Esophagus (tissue), 2 donors: ENCODE measurements at regions not wholly inside any gene's neighbourhood (a gene's known extent, or its start where the extent isn't known, plus 50 kb on each side); places are given as distances from the start of the nearest gene placed in this dataset.
"Not testable (repeated sequence)": the region's sequence is repeated elsewhere in the genome, so short reads cannot be mapped to it uniquely, and the experiment has no call there.

Experiments
- H3K27ac ChIP-seq, 2 donors: one replicate each; pipeline ENCODE4 v1.5.1; 2013; ENCODE audit warnings: low read depth in 2 of 2, mild to moderate bottlenecking in 2 of 2, inconsistent platforms in 1 of 2, low read length in 1 of 2, moderate library complexity in 1 of 2
- H3K27me3 ChIP-seq, 2 donors: one replicate each; pipeline ENCODE4 v1.6.1; 2013; ENCODE audit warnings: low read length in 2 of 2, control low read depth in 1 of 2, mild to moderate bottlenecking in 1 of 2; ENCODE audit not compliant: insufficient read depth in 2 of 2, control insufficient read depth in 1 of 2
- H3K36me3 ChIP-seq, 2 donors: one replicate each; pipeline ENCODE4 v1.6.1; 2013; ENCODE audit warnings: low read length in 1 of 2; ENCODE audit not compliant: control insufficient read depth in 2 of 2, insufficient read depth in 2 of 2
- H3K4me1 ChIP-seq, 2 donors: one replicate each; pipeline ENCODE4 v1.6.1; 2013; ENCODE audit warnings: low read length in 1 of 2; ENCODE audit not compliant: control insufficient read depth in 2 of 2, insufficient read depth in 2 of 2
- H3K4me3 ChIP-seq, 2 donors: one replicate each; pipeline ENCODE4 v1.5.1; 2013; ENCODE audit warnings: low read length in 2 of 2, mild to moderate bottlenecking in 2 of 2, low read depth in 1 of 2, moderate library complexity in 1 of 2
- H3K9me3 ChIP-seq, 2 donors: one replicate each; pipeline ENCODE4 v1.6.1; 2013; ENCODE audit warnings: mild to moderate bottlenecking in 2 of 2, low read depth in 1 of 2, low read length in 1 of 2, moderate library complexity in 1 of 2; ENCODE audit not compliant: control insufficient read depth in 2 of 2, insufficient read depth in 1 of 2
- WGBS, 2 donors: extraction: QIAGEN DNeasy Blood & Tissue Kit; methylation state at CpG; one replicate each; pipeline ENCODE4 v1.1.7; 2013; 5-methylcytosine and 5-hydroxymethylcytosine counted together
- donor health status: healthy with polysubstance abuse.
- donor health status: Bipolar disorder and iron deficiency.

DNA sequence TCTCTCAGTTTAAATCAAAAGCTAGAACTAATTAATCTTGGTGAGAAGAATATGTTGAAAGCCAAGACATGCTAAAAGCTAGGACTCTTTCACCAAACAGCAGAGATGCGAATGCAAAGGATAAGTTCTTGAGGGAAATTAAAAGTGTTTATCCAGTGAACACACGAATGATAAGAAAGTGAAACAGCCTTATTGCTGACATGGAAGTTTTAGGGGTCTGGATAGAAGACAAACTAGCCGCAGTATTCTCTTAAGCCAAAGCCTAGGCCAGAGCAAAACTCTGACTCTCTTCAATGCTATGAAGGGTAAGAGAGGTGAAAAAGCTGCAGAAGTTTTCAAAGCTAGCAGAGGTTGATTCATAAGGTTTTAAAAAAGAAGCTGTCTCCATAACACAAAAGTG is 103.0 kb downstream of the UFM1 start:
- Histone ChIP-seq H3K27me3 (no peaks in the 10 kb centered on the region), H3K9me3 (no peaks in the 10 kb centered on the region), H3K36me3 (no peaks in the 10 kb centered on the region), H3K4me3 (no peak overlapping the region), H3K27ac (no peak overlapping the region), H3K4me1 (no peaks in the 10 kb centered on the region)
- 80 to 85% methylated on average over 3 of the region's 3 CpGs for WGBS, 2 donors

GRCh38 chr13:38462605-38463004 is 113.0 kb downstream of the UFM1 start:
- H3K9me3 ChIP-seq, result peaks cover 0 to 2% of the 10 kb centered on the region in 2 donors
- no peak overlapping the region for H3K27ac ChIP-seq
- H3K4me1 ChIP-seq, result no peaks in the 10 kb centered on the region
- 90 to 92% methylated on average over 7 of the region's 7 CpGs for WGBS, 2 donors
- no peaks in the 10 kb centered on the region for H3K36me3 ChIP-seq
- H3K4me3 ChIP-seq, result no peak overlapping the region
- no peaks in the 10 kb centered on the region for H3K27me3 ChIP-seq

DNA sequence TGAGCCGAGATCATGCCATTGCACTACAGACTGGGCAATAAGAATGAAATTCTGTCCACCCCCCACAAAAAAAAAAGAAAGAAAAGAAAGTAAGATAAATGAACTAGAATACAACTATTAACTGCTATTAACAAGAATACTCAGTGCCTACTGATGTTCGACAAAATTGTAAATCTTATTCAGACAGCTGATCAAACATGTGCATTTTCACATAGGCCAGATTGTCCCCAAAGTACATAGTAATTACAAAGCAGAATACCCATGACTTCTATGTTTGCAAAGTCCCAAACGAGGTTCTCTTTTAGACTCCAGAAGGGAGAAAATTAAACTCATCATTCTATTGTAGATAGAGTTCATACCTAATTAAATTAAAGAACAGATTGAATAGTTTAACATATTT is 113.4 kb downstream of the UFM1 start:
- Histone ChIP-seq H3K27ac (no peak overlapping the region), H3K4me3 (no peak overlapping the region), H3K36me3 (no peaks in the 10 kb centered on the region), H3K4me1 (no peaks in the 10 kb centered on the region), H3K27me3 (no peaks in the 10 kb centered on the region), H3K9me3 (peaks cover 0 to 2% of the 10 kb centered on the region in 2 donors)
- WGBS, 2 donors, result 55 to 62% methylated on average over 3 of the region's 3 CpGs

GRCh38 chr13:38472411-38472810 is 122.8 kb downstream of the UFM1 start:
- not testable (repeated sequence) for H3K9me3 ChIP-seq, H3K4me3 ChIP-seq, H3K36me3 ChIP-seq, H3K27ac ChIP-seq, H3K4me1 ChIP-seq, H3K27me3 ChIP-seq
- 94 to 95% methylated on average over 25 to 32 of the region's 34 CpGs for WGBS, 2 donors

GRCh38 chr13:38473305-38473704 is 123.7 kb downstream of the UFM1 start:
- Histone ChIP-seq H3K36me3 (no peaks in the 10 kb centered on the region), H3K27me3 (no peaks in the 10 kb centered on the region), H3K4me1 (no peaks in the 10 kb centered on the region), H3K27ac (no peak overlapping the region), H3K9me3 (peaks cover 2 to 3% of the 10 kb centered on the region in 2 donors), H3K4me3 (no peak overlapping the region)
- WGBS, 2 donors, result 91% methylated on average over 5 of the region's 5 CpGs

DNA sequence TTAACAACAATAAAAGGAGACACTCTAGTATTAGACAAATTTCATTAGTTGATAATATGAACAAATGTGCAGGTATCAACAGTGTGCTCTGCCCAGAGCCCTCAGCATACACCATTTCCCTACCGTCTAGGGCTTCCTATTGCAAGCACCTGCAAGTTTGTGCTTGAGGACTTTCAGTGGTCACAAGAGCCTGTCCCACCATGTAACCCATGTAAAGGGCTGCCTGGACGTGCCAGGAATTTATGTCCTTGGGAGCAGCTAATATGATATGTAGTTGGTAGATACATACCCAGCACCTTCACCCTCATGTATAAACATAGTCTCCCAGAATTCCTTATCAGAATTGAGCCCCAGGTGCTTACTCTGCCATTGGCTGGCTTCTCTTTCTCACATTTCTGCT is 128.0 kb downstream of the UFM1 start:
- 48 to 58% methylated on average over 2 of the region's 2 CpGs for WGBS, 2 donors

DNA sequence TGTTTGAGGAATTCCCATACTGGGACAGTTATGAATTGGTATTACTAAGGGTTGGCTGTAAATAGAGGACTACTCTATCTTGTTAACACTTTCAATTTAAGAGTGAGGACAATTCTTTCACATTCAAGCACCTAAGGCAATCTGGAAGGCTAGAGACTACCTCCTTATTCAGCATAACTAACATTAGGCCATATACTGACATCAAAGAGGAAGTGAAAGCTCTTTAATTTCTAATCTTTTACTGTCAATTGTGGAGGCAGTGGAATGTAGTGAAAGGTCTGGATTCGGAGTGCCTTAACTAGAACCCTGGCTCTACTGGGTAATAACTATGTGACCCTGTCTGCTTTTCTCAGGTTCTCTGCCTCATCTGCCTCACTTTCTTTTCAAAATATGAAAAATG is 134.0 kb downstream of the UFM1 start:
- WGBS, 2 donors, result 74 to 88% methylated on average over 1 of the region's 1 CpG
- H3K9me3 ChIP-seq, result no peaks in the 10 kb centered on the region
- no peaks in the 10 kb centered on the region for H3K36me3 ChIP-seq

More for the DNA sequence above, 128.0 kb downstream of the UFM1 start:
- peaks cover 2 to 3% of the 10 kb centered on the region in 2 donors for H3K9me3 ChIP-seq
- no peaks in the 10 kb centered on the region for H3K27me3 ChIP-seq
- H3K4me1 ChIP-seq, result no peaks in the 10 kb centered on the region
- H3K27ac ChIP-seq, result no peak overlapping the region
- no peak overlapping the region for H3K4me3 ChIP-seq
- H3K36me3 ChIP-seq, result no peaks in the 10 kb centered on the region

GRCh38 chr13:38490657-38491056 is 141.0 kb downstream of the UFM1 start:
- no peaks in the 10 kb centered on the region for H3K9me3 ChIP-seq
- no peak overlapping the region for H3K27ac ChIP-seq
- 56% methylated on average over 3 of the region's 3 CpGs for WGBS, 2 donors
- H3K4me1 ChIP-seq, result no peaks in the 10 kb centered on the region
- H3K36me3 ChIP-seq, result no peaks in the 10 kb centered on the region
- no peaks in the 10 kb centered on the region for H3K27me3 ChIP-seq
- H3K4me3 ChIP-seq, result no peak overlapping the region

More for the DNA sequence above, 134.0 kb downstream of the UFM1 start:
- Histone ChIP-seq H3K27me3 (no peaks in the 10 kb centered on the region), H3K27ac (no peak overlapping the region), H3K4me3 (no peak overlapping the region), H3K4me1 (no peaks in the 10 kb centered on the region)

- 53 to 60% methylated on average over 2 of the region's 2 CpGs for WGBS, 2 donors
Measured at GRCh38 chr13:38494445-38494844, 144.8 kb downstream of the UFM1 start.

GRCh38 chr13:38496917-38497316 is 147.3 kb downstream of the UFM1 start:
- H3K27me3 ChIP-seq, result no peaks in the 10 kb centered on the region
- no peaks in the 10 kb centered on the region for H3K4me1 ChIP-seq
- no peaks in the 10 kb centered on the region for H3K36me3 ChIP-seq
- H3K9me3 ChIP-seq, result no peaks in the 10 kb centered on the region
- no peak overlapping the region for H3K27ac ChIP-seq
- no peak overlapping the region for H3K4me3 ChIP-seq
- WGBS, 2 donors, result 46 to 58% methylated on average over 2 of the region's 2 CpGs

More at GRCh38 chr13:38494445-38494844, 144.8 kb downstream of the UFM1 start:
- Histone ChIP-seq H3K27ac (no peak overlapping the region), H3K4me1 (no peaks in the 10 kb centered on the region), H3K27me3 (no peaks in the 10 kb centered on the region), H3K36me3 (no peaks in the 10 kb centered on the region), H3K4me3 (no peak overlapping the region), H3K9me3 (no peaks in the 10 kb centered on the region)
